ENCODE measurements at regions not wholly inside any gene's neighbourhood (a gene's known extent, or its start where the extent isn't known, plus 50 kb on each side); places are given as distances from the start of the nearest gene placed in this dataset.

DNA sequence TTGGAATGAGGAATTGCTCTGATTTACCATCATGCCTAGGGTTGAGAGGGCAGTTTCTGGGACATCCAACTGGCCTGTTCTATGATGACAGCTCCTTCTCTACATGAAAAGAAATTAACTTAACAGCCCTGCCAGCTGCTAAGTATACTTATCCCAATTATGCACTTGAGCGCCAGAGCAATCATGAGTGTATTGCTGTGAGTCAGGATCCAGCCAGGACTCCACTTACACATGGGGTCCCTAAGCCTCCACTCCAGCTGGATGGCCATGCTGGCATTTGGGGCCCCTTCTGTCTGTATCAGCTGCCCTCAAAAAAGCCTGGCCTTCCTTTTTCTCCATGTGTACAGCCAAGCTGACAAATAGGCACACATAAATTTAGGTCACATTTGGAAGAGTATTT is 481.9 kb downstream of the TMX3 start:
- Histone ChIP-seq H3K27me3 (ENCODE audit: control insufficient read depth, low read length) (no peaks in the 10 kb centered on the region), H3F3A (ENCODE audit: control insufficient read depth, insufficient read depth) (no peaks in the 10 kb centered on the region), H3K9me2 (replicated peaks; ENCODE audit: control insufficient read depth, low read length) (no peaks in the 10 kb centered on the region; the same call in 1 of the 2 replicates), H4K20me1 (ENCODE audit: control insufficient read depth, insufficient read depth, low read depth, low read length) (no peaks in the 10 kb centered on the region), H3K4me3 (ENCODE audit: low read length) (no peak overlapping the region), H3K9me3 (ENCODE audit: control insufficient read depth, insufficient read depth, low read length) (no peaks in the 10 kb centered on the region), H3K27ac (ENCODE audit: low read depth, low read length) (no peak overlapping the region), H3K79me2 (ENCODE audit: control insufficient read depth, low read length) (no peaks in the 10 kb centered on the region), H3K36me3 (ENCODE audit: control insufficient read depth, low read length) (no peaks in the 10 kb centered on the region), H3K4me1 (ENCODE audit: control insufficient read depth, low read length) (no peaks in the 10 kb centered on the region), H3K4me2 (ENCODE audit: low read length) (no peak overlapping the region)
- TF ChIP-seq EZH2phosphoT487 (IDR thresholded peaks at IDR 0.05; ENCODE audit: borderline replicate concordance, low read length) = no peak
- TF ChIP-seq, protein P1, sequence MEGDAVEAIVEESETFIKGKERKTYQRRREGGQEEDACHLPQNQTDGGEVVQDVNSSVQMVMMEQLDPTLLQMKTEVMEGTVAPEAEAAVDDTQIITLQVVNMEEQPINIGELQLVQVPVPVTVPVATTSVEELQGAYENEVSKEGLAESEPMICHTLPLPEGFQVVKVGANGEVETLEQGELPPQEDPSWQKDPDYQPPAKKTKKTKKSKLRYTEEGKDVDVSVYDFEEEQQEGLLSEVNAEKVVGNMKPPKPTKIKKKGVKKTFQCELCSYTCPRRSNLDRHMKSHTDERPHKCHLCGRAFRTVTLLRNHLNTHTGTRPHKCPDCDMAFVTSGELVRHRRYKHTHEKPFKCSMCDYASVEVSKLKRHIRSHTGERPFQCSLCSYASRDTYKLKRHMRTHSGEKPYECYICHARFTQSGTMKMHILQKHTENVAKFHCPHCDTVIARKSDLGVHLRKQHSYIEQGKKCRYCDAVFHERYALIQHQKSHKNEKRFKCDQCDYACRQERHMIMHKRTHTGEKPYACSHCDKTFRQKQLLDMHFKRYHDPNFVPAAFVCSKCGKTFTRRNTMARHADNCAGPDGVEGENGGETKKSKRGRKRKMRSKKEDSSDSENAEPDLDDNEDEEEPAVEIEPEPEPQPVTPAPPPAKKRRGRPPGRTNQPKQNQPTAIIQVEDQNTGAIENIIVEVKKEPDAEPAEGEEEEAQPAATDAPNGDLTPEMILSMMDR (IDR thresholded peaks at IDR 0.05; ENCODE audit: low read depth, low read length, poor library complexity, severe bottlenecking) = no peak

DNA sequence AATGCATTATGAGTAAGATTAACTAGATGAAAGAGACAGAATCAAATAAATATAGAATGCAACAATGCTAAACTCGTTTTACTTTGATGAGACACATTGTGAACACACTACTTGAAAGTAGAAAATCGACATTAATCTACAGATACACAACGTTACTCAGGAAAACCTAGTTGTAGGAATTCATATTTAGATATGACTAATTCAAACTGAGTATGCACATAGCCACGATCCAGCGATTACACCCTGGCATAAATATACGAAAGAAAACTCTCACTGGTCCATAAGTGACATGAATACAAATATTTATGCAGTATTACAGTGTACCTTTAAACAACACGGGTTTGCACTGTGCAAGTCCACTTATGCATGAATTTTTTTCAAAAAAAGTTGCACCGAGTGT is 485.6 kb downstream of the TMX3 start:
- Histone ChIP-seq H3K9me2 (replicated peaks; ENCODE audit: control insufficient read depth, low read length) (no peaks in the 10 kb centered on the region), H4K20me1 (ENCODE audit: control insufficient read depth, insufficient read depth, low read depth, low read length) (no peaks in the 10 kb centered on the region), H3F3A (ENCODE audit: control insufficient read depth, insufficient read depth) (no peaks in the 10 kb centered on the region), H3K4me3 (ENCODE audit: low read length) (no peak overlapping the region), H3K9me3 (ENCODE audit: control insufficient read depth, insufficient read depth, low read length) (no peaks in the 10 kb centered on the region), H3K4me1 (ENCODE audit: control insufficient read depth, low read length) (no peaks in the 10 kb centered on the region), H3K79me2 (ENCODE audit: control insufficient read depth, low read length) (no peaks in the 10 kb centered on the region), H3K36me3 (ENCODE audit: control insufficient read depth, low read length) (no peaks in the 10 kb centered on the region), H3K27me3 (ENCODE audit: control insufficient read depth, low read length) (no peaks in the 10 kb centered on the region), H3K4me2 (ENCODE audit: low read length) (no peak overlapping the region), H3K27ac (ENCODE audit: low read depth, low read length) (no peak overlapping the region)
- TF ChIP-seq, protein P1 (IDR thresholded peaks at IDR 0.05; ENCODE audit: low read depth, low read length, poor library complexity, severe bottlenecking) = no peak
- TF ChIP-seq EZH2phosphoT487 (IDR thresholded peaks at IDR 0.05; ENCODE audit: borderline replicate concordance, low read length) = no peak

DNA sequence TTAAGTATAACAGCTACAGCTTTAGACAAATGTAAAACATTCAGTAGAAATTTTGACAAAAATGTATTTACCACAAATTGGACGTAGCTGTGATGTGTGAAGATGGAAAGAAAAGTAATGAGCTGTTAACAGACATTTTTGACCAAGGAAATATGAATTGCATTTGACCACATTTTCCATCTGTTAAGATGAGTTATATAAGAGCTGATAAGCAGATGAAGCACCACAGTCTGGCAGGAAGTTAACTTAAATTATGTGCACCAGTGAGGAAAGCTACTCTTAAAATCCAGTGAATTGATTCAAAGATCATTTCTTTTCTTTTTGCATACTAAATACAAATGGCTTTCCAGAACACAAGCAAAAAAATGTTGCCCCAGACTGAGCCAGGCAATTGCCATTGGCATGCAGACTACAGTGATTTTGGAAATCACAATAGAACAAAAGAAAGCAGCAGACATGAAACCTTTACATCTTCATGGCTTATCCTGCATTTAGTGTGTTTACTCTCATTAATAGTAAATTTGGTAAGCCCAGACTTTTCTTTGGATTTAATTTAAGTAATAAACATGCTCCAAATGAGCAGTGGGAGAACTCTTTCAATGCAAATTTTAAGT is 493.7 kb downstream of the TMX3 start:
- Histone ChIP-seq H3K9me2 (replicated peaks; ENCODE audit: control insufficient read depth, low read length) (no peaks in the 10 kb centered on the region), H3K36me3 (ENCODE audit: control insufficient read depth, low read length) (no peaks in the 10 kb centered on the region), H3F3A (ENCODE audit: control insufficient read depth, insufficient read depth) (no peaks in the 10 kb centered on the region), H3K27ac (ENCODE audit: low read depth, low read length) (no peak overlapping the region), H3K4me1 (ENCODE audit: control insufficient read depth, low read length) (no peaks in the 10 kb centered on the region), H3K27me3 (ENCODE audit: control insufficient read depth, low read length) (no peaks in the 10 kb centered on the region), H3K4me2 (ENCODE audit: low read length) (no peak overlapping the region), H3K9me3 (ENCODE audit: control insufficient read depth, insufficient read depth, low read length) (no peaks in the 10 kb centered on the region), H3K4me3 (ENCODE audit: low read length) (no peak overlapping the region), H3K79me2 (ENCODE audit: control insufficient read depth, low read length) (no peaks in the 10 kb centered on the region), H4K20me1 (ENCODE audit: control insufficient read depth, insufficient read depth, low read depth, low read length) (no peaks in the 10 kb centered on the region)
- TF ChIP-seq, protein P1 (IDR thresholded peaks at IDR 0.05; ENCODE audit: low read depth, low read length, poor library complexity, severe bottlenecking) = no peak
- no peak for TF ChIP-seq EZH2phosphoT487 (IDR thresholded peaks at IDR 0.05; ENCODE audit: borderline replicate concordance, low read length)
